ENCODE measurements at regions not wholly inside any gene's neighbourhood (a gene's known extent, or its start where the extent isn't known, plus 50 kb on each side); places are given as distances from the start of the nearest gene placed in this dataset.

GRCh38 chr12:17352164-17352563 lies 737.8 kb downstream of the RERGL start:
- TF ChIP-seq, protein P1, sequence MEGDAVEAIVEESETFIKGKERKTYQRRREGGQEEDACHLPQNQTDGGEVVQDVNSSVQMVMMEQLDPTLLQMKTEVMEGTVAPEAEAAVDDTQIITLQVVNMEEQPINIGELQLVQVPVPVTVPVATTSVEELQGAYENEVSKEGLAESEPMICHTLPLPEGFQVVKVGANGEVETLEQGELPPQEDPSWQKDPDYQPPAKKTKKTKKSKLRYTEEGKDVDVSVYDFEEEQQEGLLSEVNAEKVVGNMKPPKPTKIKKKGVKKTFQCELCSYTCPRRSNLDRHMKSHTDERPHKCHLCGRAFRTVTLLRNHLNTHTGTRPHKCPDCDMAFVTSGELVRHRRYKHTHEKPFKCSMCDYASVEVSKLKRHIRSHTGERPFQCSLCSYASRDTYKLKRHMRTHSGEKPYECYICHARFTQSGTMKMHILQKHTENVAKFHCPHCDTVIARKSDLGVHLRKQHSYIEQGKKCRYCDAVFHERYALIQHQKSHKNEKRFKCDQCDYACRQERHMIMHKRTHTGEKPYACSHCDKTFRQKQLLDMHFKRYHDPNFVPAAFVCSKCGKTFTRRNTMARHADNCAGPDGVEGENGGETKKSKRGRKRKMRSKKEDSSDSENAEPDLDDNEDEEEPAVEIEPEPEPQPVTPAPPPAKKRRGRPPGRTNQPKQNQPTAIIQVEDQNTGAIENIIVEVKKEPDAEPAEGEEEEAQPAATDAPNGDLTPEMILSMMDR (IDR thresholded peaks at IDR 0.05 in 4 of 5, conservative IDR thresholded peaks at IDR 0.05 in 1 of 5), result no peak
- TF ChIP-seq POLR2A (IDR thresholded peaks at IDR 0.05), result no peak
